Stomach (tissue), 8 donors: ENCODE measurements at regions not wholly inside any gene's neighbourhood (a gene's known extent, or its start where the extent isn't known, plus 50 kb on each side); places are given as distances from the start of the nearest gene placed in this dataset.

Source experiments
- DNase-seq, 2 donors: peaks; one replicate each; pipeline versions ENCODE4 v3.0.0 to v3.0.0-alpha.2; 2013 to 2019
- H3K27ac ChIP-seq, 5 donors: fragments of 200-600 bp in 4 of 5; sonication (generic) in 4 of 5; one replicate each; pipeline ENCODE4 v1.5.1; 2013 to 2019; ENCODE audit warnings: mild to moderate bottlenecking in 1 of 5, moderate library complexity in 1 of 5
- H3K27me3 ChIP-seq, 3 donors: fragments of 200-600 bp; sonication (generic); one replicate each; pipeline ENCODE4 v1.5.1; 2017 to 2019; ENCODE audit warnings: mixed run types in 1 of 3
- H3K36me3 ChIP-seq, 4 donors: fragments of 200-600 bp; sonication (generic); 1 replicate in 3 of 4; 2 replicates in 1 of 4; pipeline ENCODE4 v1.5.1; 2016 to 2019
- H3K4me1 ChIP-seq, 4 donors: fragments of 200-600 bp; sonication (generic); one replicate each; pipeline ENCODE4 v1.5.1; 2016 to 2019
- H3K4me3 ChIP-seq, 4 donors: fragments of 200-600 bp; sonication (generic) in 3 of 4; one replicate each; pipeline ENCODE4 v1.5.1; 2016 to 2019; ENCODE audit warnings: mild to moderate bottlenecking in 1 of 4
- H3K9me3 ChIP-seq, 4 donors: fragments of 200-600 bp; sonication (generic); one replicate each; pipeline ENCODE4 v1.5.1; 2016 to 2019
- EP300 ChIP-seq: sonication (generic); formaldehyde crosslinking; IDR thresholded peaks from one replicate; pipeline ENCODE4 v1.6.1; 2017; ENCODE audit warnings: antibody characterized with exemption
- POLR2A ChIP-seq, 4 donors: fragments of 450-650 bp; IDR thresholded peaks; one replicate each; pipeline ENCODE4 v1.6.1; 2016; ENCODE audit warnings: antibody characterized with exemption in 4 of 4, control low read depth in 2 of 4, mild to moderate bottlenecking in 1 of 4, moderate library complexity in 1 of 4
- POLR2AphosphoS5 ChIP-seq, 3 donors: sonication (generic); formaldehyde crosslinking; IDR thresholded peaks; one replicate each; pipeline ENCODE4 v1.6.1; 2016; ENCODE audit warnings: antibody characterized with exemption in 3 of 3
- WGBS, 5 donors: extraction: QIAGEN DNeasy Blood & Tissue Kit in 3 of 5; methylation state at CpG; one replicate each; pipeline versions ENCODE4 v1.1.5 to v1.1.7; 2013 to 2018; 5-methylcytosine and 5-hydroxymethylcytosine counted together
- intact Hi-C: fragments of 100-400 bp; cut with DNase I; formaldehyde crosslinking; loops from one replicate; pipeline ENCODE4 v1.15.1; 2023; ENCODE audit warnings: low total_unique reads
- TF ChIP-seq, protein P1 (sequence below), 7 experiments: fragments of 450-650 bp in 4 of 7; fragments of 200-600 bp in 3 of 7; sonication (generic) in 3 of 7; IDR thresholded peaks; one replicate each; pipeline ENCODE4 v1.5.1; 2016 to 2019; ENCODE audit warnings: antibody characterized with exemption in 7 of 7, control low read depth in 2 of 7, mild to moderate bottlenecking in 1 of 7
- donor health status: healthy with polysubstance abuse.
- donor health status: Bipolar disorder and iron deficiency.
- donor health status: healthy.

DNA sequence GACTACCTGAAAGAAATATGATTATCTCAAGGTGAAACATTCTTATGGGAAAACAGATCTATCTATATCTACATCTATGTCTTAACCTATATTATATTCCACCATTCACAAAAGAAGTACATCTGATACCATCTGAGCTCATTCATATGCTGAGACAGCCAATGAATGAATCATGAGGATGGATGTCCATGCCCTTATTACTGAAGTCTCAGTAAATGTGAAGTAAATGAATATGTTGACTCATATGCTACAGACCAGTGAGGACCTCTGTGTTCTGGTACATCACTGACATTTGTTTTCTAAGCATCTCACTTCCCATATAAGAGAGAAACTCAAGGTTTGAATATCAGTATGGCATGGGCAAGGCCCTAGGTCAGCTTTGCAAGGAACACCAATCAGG lies 311.2 kb upstream of the TMC3 start:
- Histone ChIP-seq H3K27me3 (no peaks in the 10 kb centered on the region), H3K4me3 (no peak overlapping the region), H3K36me3 (no peaks in the 10 kb centered on the region), H3K4me1 (no peaks in the 10 kb centered on the region), H3K9me3 (peaks cover 0 to 33% (median 19%) of the 10 kb centered on the region in 4 donors), H3K27ac (no peak overlapping the region)
- TF ChIP-seq POLR2AphosphoS5 (IDR thresholded peaks at IDR 0.05), result no peak
- no peak for DNase-seq
- intact Hi-C loops, result no loop called here

DNA sequence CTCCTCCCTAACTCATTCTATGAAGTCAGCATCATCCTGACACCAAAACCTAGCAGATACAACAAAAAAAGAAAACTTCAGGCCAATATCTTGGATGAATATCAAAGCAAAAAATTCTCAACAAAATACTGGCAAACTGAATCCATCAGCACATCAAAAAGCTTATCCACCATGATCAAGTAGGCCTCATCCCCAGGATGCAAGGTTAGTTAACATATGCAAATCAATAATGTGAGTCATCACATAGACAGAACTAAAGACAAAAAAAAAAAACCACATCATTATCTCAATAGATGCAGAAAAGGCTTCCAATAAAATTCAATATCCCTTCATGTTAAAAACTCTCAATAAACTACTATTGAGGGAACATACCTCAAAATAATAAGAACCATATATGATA lies 306.8 kb upstream of the TMC3 start:
- Histone ChIP-seq H3K4me3 (no peak overlapping the region), H3K27me3 (no peaks in the 10 kb centered on the region), H3K9me3 (peaks cover 0 to 39% (median 18%) of the 10 kb centered on the region in 4 donors), H3K36me3 (no peaks in the 10 kb centered on the region), H3K4me1 (no peaks in the 10 kb centered on the region), H3K27ac (no peak overlapping the region)
- intact Hi-C loops, result no loop called here
- DNase-seq, result no peak
- no peak for TF ChIP-seq POLR2A (IDR thresholded peaks at IDR 0.05)
- TF ChIP-seq, protein P1, sequence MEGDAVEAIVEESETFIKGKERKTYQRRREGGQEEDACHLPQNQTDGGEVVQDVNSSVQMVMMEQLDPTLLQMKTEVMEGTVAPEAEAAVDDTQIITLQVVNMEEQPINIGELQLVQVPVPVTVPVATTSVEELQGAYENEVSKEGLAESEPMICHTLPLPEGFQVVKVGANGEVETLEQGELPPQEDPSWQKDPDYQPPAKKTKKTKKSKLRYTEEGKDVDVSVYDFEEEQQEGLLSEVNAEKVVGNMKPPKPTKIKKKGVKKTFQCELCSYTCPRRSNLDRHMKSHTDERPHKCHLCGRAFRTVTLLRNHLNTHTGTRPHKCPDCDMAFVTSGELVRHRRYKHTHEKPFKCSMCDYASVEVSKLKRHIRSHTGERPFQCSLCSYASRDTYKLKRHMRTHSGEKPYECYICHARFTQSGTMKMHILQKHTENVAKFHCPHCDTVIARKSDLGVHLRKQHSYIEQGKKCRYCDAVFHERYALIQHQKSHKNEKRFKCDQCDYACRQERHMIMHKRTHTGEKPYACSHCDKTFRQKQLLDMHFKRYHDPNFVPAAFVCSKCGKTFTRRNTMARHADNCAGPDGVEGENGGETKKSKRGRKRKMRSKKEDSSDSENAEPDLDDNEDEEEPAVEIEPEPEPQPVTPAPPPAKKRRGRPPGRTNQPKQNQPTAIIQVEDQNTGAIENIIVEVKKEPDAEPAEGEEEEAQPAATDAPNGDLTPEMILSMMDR (IDR thresholded peaks at IDR 0.05), result no peak
- TF ChIP-seq EP300, result no peak
- no peak for TF ChIP-seq POLR2AphosphoS5 (IDR thresholded peaks at IDR 0.05)

DNA sequence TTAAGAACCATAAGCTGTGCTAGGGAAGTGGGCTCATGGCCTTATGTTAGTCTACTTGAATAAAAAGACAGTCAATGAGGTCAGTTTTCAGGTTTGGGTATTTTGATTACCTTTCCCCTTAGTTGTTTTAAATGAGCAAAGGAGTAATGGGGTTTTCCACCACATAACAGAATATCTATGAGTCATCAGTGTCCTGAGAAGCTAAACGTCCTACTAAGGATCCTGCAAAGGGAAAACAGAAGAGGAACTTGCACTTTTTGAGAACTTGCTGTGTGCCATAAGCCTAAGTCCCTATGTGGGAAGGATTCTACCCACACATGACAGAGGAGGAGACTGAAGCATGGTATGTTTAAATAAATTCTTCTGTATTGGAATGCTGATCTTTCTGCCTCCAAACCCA lies 292.8 kb upstream of the TMC3 start:
- TF ChIP-seq EP300, result no peak
- TF ChIP-seq, protein P1 (IDR thresholded peaks at IDR 0.05), result no peak
- TF ChIP-seq POLR2A (IDR thresholded peaks at IDR 0.05), result no peak
- TF ChIP-seq POLR2AphosphoS5 (IDR thresholded peaks at IDR 0.05), result no peak
- DNase-seq, result no peak
- no peak overlapping the region for H3K4me3 ChIP-seq
- no peaks in the 10 kb centered on the region for H3K27me3 ChIP-seq
- no peaks in the 10 kb centered on the region for H3K36me3 ChIP-seq
- H3K9me3 ChIP-seq, result no peaks in the 10 kb centered on the region
- intact Hi-C loops, result no loop called here
- 0 to 19% (median 13%) methylated on average over 1 of the region's 1 CpG for WGBS, 5 donors
- no peak overlapping the region for H3K27ac ChIP-seq
- H3K4me1 ChIP-seq, result no peaks in the 10 kb centered on the region

DNA sequence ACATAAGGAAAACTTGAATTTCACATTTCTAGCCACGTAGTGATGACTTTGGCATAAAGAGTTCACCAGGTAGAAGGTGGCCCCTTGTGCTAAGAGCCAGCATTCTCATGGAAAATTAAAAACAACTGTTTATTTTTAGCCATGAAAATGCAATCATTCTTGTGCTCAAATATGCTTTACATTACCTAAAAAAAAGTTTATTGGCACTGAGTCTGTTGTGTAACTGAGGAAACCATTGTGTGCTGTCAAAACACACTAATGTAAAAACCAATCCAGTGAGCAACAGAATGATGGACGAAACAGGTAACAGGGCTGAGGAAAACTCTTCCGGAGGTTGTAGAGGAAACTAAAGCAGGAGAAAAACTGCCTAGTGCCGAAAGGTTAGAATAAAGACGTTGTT lies 287.0 kb upstream of the TMC3 start:
- Histone ChIP-seq H3K36me3 (no peaks in the 10 kb centered on the region), H3K27me3 (no peaks in the 10 kb centered on the region), H3K27ac (no peak overlapping the region), H3K9me3 (no peaks in the 10 kb centered on the region), H3K4me3 (no peak overlapping the region), H3K4me1 (no peaks in the 10 kb centered on the region)
- DNase-seq, result no peak
- WGBS, 5 donors, result 67 to 77% (median 72%) methylated on average over 5 of the region's 5 CpGs
- TF ChIP-seq POLR2AphosphoS5 (IDR thresholded peaks at IDR 0.05) (no peak), EP300 (no peak), POLR2A (IDR thresholded peaks at IDR 0.05) (no peak)
- TF ChIP-seq, protein P1 (IDR thresholded peaks at IDR 0.05), result no peak
- intact Hi-C loops, result no loop called here

DNA sequence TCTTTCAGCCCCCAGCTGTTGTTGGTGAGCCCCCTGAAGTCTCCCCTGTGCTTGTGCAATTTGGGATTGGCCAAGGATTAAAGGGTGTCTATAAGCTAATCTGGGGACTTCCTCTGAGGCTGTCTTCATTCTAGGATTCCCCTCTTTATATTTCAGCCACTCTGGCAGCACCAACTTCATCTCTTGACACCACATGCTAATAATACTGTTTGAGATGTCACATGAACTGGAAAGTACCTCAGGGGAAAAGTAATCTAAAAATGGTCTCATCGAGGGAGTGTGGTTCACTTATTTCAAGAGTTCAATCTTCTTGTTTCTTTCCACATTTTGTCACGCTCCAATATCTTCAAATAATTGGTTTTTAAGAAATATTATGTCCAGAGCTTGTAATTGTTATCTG lies 279.2 kb upstream of the TMC3 start:
- no peak overlapping the region for H3K4me3 ChIP-seq
- H3K27ac ChIP-seq, result no peak overlapping the region
- DNase-seq, result no peak
- H3K36me3 ChIP-seq, result no peaks in the 10 kb centered on the region
- 74 to 84% (median 74%) methylated on average over 2 of the region's 2 CpGs for WGBS, 5 donors
- TF ChIP-seq POLR2A (IDR thresholded peaks at IDR 0.05), result no peak
- TF ChIP-seq POLR2AphosphoS5 (IDR thresholded peaks at IDR 0.05), result no peak
- TF ChIP-seq, protein P1 (IDR thresholded peaks at IDR 0.05), result no peak
- TF ChIP-seq EP300, result no peak
- no peaks in the 10 kb centered on the region for H3K4me1 ChIP-seq
- intact Hi-C loops, result no loop called here
- H3K27me3 ChIP-seq, result no peaks in the 10 kb centered on the region
- H3K9me3 ChIP-seq, result peaks cover 0 to 16% (median 7%) of the 10 kb centered on the region in 4 donors
